ENCODE measurements at regions not wholly inside any gene's neighbourhood (a gene's known extent, or its start where the extent isn't known, plus 50 kb on each side); places are given as distances from the start of the nearest gene placed in this dataset.
A peak's percentile ranks its signal among the peaks of the same experiment; 100 is the strongest.

DNA sequence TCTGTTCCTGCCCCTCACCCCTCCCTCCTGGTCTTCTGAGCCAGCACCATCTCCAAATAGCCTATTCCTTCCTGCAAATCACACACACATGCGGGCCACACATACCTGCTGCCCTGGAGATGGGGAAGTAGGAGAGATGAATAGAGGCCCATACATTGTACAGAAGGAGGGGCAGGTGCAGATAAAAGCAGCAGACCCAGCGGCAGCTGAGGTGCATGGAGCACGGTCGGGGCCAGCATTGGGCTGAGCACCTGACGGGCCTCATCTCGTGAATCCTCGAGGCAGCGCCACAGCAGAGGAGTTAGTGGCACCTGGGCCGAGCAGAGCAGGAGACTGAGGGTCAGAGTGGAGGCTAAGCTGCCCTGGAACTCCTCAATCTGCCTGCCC lies 941.8 kb downstream of the BRD1 start:
- DNase-seq (ENCODE audit: low spot score), result no peak
- no peak for FAIRE-seq

DNA sequence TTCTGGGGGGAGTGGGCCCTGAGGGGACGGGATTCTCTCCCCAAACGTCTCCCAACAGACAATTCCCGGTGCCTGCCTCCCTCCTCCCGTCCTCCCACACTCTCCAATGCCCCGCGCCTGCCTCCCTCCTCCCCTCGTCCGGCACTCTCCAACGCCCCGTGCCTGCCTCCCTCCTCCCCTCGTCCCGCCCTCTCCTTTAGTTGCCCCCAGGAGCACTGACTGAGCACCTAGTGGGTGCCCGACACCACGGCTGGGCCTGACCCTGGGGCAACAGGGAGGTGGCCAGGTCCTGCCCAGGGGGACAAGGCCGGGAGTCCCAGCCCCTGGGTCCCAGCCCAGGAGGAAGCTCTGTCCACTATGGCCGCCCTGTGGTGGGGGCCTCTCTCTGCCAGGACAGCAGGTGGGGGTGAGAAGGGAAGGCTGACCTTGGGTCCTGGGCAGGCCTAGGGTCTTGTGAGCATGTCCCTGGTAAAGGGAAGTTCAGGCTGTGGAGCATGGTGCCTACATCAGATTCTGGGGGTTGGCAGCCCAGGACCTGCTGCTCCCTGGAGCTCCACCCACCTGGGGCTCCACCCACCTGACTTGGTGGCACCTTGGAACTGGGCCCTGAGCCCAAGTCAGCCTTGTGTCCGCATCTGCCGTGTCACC lies 942.3 kb downstream of the BRD1 start:
- peak; percentile 70 for FAIRE-seq
- no peak for DNase-seq (ENCODE audit: low spot score)

DNA sequence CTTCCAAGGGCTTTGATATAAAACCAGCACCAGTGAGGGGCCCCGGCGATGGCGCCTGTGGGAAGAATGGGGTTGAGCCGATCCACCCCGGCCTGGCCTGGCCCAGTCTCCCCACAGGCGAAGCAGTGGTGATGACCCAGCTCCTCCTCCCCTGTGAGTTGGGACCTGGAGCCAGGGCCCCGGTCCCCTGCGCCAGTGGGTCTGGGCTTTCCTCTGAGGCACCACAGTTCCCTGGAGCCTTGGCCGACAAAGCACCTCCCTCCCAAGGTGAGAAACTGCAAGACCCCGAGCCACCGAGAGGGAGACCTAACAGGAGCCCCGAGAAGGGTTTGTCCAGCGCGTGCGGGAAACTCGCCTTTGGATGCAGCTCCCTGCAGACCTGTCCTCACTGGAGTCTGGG lies 942.9 kb downstream of the BRD1 start:
- no peak for FAIRE-seq

GRCh38 chr22:48884324-48884723 lies 943.3 kb downstream of the BRD1 start:
- FAIRE-seq (no peak), DNase-seq (ENCODE audit: low spot score) (no peak)

More for the DNA sequence above, 942.9 kb downstream of the BRD1 start:
- DNase-seq (ENCODE audit: low spot score), result no peak

GRCh38 chr22:48883211-48883960 lies 944.3 kb downstream of the BRD1 start:
- FAIRE-seq, result no peak

DNA sequence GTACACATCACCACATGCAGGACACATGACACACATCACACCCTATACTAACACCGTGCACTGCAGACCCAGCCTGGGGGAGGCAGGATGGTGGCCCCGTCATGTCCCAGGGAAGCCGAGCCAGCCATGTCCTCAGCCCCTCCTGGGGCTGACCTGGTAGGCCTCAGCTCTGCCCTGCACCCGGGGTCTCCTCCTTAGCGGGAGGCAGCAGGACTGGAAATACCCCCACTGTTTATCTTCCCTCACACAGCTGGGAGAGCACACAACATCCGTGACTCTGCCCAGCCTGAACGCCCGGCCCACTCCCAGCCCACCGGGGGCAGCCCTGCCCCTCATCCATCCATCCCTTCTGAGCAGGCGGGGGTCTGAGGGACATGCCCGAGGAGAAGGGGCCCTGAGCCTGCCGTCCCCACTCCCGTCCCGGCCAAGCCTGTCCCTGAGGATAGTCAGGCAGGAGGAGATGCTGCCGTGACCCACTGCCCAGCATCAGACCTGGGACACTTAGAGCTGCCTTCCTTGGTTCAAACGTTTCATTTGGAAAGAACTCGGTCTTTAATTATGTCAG lies 945.0 kb downstream of the BRD1 start:
- DNase-seq (ENCODE audit: low spot score) (no peak), FAIRE-seq (no peak)

More at GRCh38 chr22:48883211-48883960, 944.3 kb downstream of the BRD1 start:
- DNase-seq (ENCODE audit: low spot score), result no peak

- no peak for DNase-seq (ENCODE audit: low spot score)
- FAIRE-seq, result peak; percentile 100
Observed at GRCh38 chr22:48881326-48881980, 946.2 kb downstream of the BRD1 start.

- no peak for DNase-seq (ENCODE audit: low spot score)
- no peak for FAIRE-seq
Observed at GRCh38 chr22:48880749-48881148, 946.9 kb downstream of the BRD1 start.

GRCh38 chr22:48876951-48877350 lies 950.7 kb downstream of the BRD1 start:
- FAIRE-seq, result no peak
- no peak for DNase-seq (ENCODE audit: low spot score)

- DNase-seq (ENCODE audit: low spot score) (no peak), FAIRE-seq (no peak)
Observed at GRCh38 chr22:48874956-48875355, 952.7 kb downstream of the BRD1 start.

DNA sequence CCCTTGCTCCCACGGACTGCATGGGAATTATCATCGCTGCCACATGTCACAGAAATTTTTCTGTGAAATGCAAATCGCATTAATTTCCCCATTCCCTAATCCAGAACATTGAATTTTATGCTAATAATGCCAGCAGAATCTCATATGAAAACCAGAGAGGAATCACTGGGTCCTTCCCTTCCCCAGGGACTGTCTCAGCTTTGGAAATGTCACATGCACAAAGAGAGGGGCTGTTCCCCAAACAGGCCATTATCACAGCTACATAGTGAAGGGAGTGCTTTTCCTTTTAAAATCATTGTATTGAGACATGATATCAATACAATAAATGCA lies 954.5 kb downstream of the BRD1 start:
- FAIRE-seq (no peak), DNase-seq (ENCODE audit: low spot score) (no peak)

DNA sequence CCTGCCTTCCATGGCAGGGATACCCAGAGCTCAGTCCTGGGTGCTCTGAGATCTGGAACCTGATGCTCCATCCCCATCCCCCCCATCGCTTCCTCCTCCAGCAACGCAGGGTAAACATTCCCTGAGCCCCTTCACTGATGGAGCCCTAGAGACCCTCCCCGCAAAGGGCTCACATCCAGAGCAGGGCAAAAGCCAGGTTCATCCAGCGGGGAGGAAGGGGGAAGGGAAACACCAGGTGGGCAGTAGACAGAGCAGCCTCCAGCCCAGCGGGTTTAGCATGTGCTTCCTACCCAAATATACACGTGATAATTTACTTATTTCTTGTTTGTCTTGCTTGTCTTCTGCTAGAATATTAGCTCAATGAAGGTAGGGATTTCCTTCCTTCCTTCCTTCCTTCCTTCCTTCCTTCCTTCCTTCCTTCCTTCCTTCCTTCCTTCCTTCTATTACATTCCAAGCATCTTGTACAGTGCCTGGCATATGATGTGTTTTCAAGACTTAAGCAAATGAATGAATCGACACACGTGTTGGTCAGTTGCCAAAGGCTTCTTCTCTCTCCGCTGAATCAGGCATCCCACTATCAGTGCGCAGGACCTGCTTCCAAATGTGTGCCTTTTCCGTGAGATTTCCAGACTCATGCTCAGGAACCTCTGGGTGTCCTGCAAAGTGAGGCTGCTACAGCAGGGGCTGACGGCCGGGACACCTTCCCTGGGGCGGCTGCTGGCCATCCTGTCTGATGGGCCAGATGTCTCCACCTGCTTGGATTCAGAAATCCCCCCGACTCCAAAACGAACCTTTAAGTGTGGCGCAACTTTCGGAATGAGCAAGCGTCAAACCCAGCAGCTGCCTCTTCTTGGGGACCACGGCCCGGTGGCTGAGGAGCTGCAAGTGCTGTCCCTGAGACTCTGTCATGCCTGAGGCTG lies 955.1 kb downstream of the BRD1 start:
- DNase-seq (ENCODE audit: low spot score) (no peak), FAIRE-seq (no peak)

GRCh38 chr22:48871176-48871840 lies 956.4 kb downstream of the BRD1 start:
- FAIRE-seq (no peak), DNase-seq (ENCODE audit: low spot score) (no peak)

- FAIRE-seq (peak; percentile 44), DNase-seq (ENCODE audit: low spot score) (no peak)
Observed at GRCh38 chr22:48870436-48870835, 957.2 kb downstream of the BRD1 start.

DNA sequence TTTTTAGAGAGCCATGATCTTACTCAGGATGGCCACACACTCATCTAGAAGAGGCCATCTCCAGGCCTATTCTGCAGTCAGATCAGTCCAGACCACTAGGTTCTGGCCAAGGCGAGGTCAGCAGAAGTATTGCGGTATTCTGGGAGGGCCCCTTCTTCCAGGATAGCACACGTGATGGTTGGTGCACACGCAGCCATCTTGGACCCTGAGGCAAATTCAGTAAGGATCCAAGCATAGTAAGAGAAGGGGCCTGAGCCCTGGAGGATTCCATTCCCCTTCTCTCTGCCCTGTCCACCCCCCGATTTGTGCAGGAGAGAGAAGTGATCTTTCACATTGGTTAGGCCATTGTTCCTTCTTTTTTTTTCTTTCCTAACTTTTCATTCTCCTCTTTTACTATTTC lies 957.9 kb downstream of the BRD1 start:
- DNase-seq (ENCODE audit: low spot score), result no peak
- FAIRE-seq, result no peak

- FAIRE-seq (no peak), DNase-seq (ENCODE audit: low spot score) (no peak)
Observed at GRCh38 chr22:48869161-48869560, 958.5 kb downstream of the BRD1 start.

DNA sequence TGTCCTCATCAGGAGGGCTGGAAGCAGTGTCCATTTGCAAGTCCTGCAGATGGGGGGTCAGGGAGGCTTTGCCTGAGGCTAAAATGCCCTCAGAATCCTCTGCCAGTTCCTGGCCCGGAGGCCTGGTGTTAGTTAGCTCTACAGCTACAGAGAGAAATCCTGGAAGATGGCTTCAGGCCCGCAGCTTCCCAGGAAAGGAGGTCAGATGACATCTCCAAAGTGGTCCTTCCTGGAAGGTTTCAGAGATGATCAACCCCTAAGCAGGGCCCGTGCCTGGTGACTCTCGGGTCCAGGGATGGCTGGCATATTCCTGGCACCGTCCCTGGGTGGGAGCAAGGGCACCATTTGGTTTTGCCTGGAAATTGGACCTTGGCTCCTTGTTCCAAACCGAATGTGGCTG lies 959.1 kb downstream of the BRD1 start:
- DNase-seq (ENCODE audit: low spot score) (no peak), FAIRE-seq (no peak)

- no peak for DNase-seq (ENCODE audit: low spot score)
- FAIRE-seq, result no peak
Observed at GRCh38 chr22:48867891-48868290, 959.8 kb downstream of the BRD1 start.

- DNase-seq (ENCODE audit: low spot score) (no peak), FAIRE-seq (no peak)
Observed at GRCh38 chr22:48866906-48867681, 960.6 kb downstream of the BRD1 start.

GRCh38 chr22:48864748-48865147 lies 962.9 kb downstream of the BRD1 start:
- DNase-seq (ENCODE audit: low spot score) (no peak), FAIRE-seq (no peak)
